ENCODE measurements at regions not wholly inside any gene's neighbourhood (a gene's known extent, or its start where the extent isn't known, plus 50 kb on each side); places are given as distances from the start of the nearest gene placed in this dataset.
"Not testable (repeated sequence)": the region's sequence is repeated elsewhere in the genome, so short reads cannot be mapped to it uniquely, and the experiment has no call there.

- TF ChIP-seq ZNF114 (CRISPR knock-in tag; IDR thresholded peaks at IDR 0.05) (no peak), NANOG (IDR thresholded peaks at IDR 0.05; ENCODE audit: borderline replicate concordance) (no peak), CREB1 (CRISPR knock-in tag; IDR thresholded peaks at IDR 0.05; ENCODE audit: low read depth) (no peak)
Measured at GRCh38 chr14:40955131-40955505, 651.6 kb upstream of the LRFN5 start (continued).

DNA sequence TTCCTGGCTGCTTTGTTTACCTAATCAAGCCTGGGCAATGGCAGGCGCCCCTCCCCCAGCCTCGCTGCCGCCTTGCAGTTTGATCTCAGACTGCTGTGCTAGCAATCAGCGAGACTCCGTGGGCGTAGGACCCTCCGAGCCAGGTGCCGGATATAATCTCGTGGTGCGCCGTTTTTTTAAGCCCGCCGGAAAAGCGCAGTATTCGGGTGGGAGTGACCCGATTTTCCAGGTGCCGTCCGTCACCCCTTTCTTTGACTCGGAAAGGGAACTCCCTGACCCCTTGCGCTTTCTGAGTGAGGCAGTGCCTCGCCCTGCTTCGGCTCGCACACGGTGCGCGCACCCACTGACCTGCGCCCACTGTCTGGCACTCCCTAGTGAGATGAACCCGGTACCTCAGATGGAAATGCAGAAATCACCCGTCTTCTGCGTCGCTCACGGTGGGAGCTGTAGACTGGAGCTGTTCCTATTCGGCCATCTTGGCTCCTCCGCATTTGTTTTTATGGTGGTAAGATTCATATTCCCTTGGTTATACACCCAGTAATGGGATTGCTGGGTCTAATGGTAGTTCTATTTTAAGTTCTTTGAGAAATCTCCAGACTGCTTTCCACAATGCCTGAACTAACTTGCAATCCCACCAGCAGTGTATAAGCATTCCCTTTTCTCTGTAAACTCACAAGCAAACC is 652.1 kb upstream of the LRFN5 start:
- Histone ChIP-seq H3K4me2 (peak overlapping the region; percentile 82), H3K4me3 (peak overlapping the region; percentile 71), H3K79me2 (replicated peaks; ENCODE audit: insufficient read depth) (peaks cover 49% of the 10 kb centered on the region), H2AFZ (peak overlapping the region; percentile 67; the same call in 1 of the 2 replicates), H3K27ac (ENCODE audit: low read depth) (peak overlapping the region; percentile 87; the same call in 1 of the 2 replicates), H3K36me3 (ENCODE audit: insufficient read depth) (0 out of 2 replicates have a peak, but pooled peaks cover 14% of the 10 kb centered on the region)
- H3K9me2 ChIP-seq (ENCODE audit: insufficient read depth); H3K4me1 Mint-ChIP-seq; H3K27me3 Mint-ChIP-seq (ENCODE audit: insufficient read depth, low read depth, poor library complexity); H4K20me1 ChIP-seq (replicated peaks; ENCODE audit: insufficient read depth); H3K27me3 ChIP-seq (ENCODE audit: insufficient read depth); H3F3A ChIP-seq (replicated peaks; ENCODE audit: low read depth); H3K4me1 ChIP-seq (ENCODE audit: insufficient read depth); ATAC-seq: not testable (repeated sequence)
- DNase-seq (ENCODE audit: low spot score) = peak; percentile 8
- Mint-ChIP-seq H3K27ac (peak overlapping the region; percentile 98), H3K36me3 (ENCODE audit: low read depth) (peaks cover 31% of the 10 kb centered on the region), H3K4me3 (peak overlapping the region; percentile 84), H3K9me3 (peaks cover 26% of the 10 kb centered on the region)

- Histone ChIP-seq H2AFZ (no peak overlapping the region), H3K79me2 (replicated peaks; ENCODE audit: insufficient read depth) (no peaks in the 10 kb centered on the region), H3K27me3 (ENCODE audit: insufficient read depth) (no peaks in the 10 kb centered on the region), H3K4me1 (ENCODE audit: insufficient read depth) (no peaks in the 10 kb centered on the region), H3K27ac (ENCODE audit: low read depth) (no peak overlapping the region), H4K20me1 (replicated peaks; ENCODE audit: insufficient read depth) (no peaks in the 10 kb centered on the region), H3K36me3 (ENCODE audit: insufficient read depth) (no peaks in the 10 kb centered on the region), H3K4me2 (no peak overlapping the region), H3F3A (replicated peaks; ENCODE audit: low read depth) (no peaks in the 10 kb centered on the region), H3K9me2 (ENCODE audit: insufficient read depth) (no peaks in the 10 kb centered on the region), H3K4me3 (no peak overlapping the region)
- no peaks in the 10 kb centered on the region for H3K36me3 Mint-ChIP-seq (ENCODE audit: low read depth)
- no peak overlapping the region for H3K27ac Mint-ChIP-seq
- no peak; the same call in 2 of the 3 replicates for ATAC-seq
- H3K9me3 Mint-ChIP-seq = no peaks in the 10 kb centered on the region
- no peak overlapping the region for H3K4me3 Mint-ChIP-seq
- H3K4me1 Mint-ChIP-seq = peaks cover 2% of the 10 kb centered on the region; the same call in 2 of the 3 replicates
- DNase-seq (ENCODE audit: low spot score) = peak; percentile 65
- H3K27me3 Mint-ChIP-seq (ENCODE audit: insufficient read depth, low read depth, poor library complexity) = no peaks in the 10 kb centered on the region
- no peak for TF ChIP-seq CTCF (conservative IDR thresholded peaks at IDR 0.05; ENCODE audit: low read depth in 2 of 2)
- TF ChIP-seq STAT1 (IDR thresholded peaks at IDR 0.05; ENCODE audit: unreplicated experiment) = no peak
- TF ChIP-seq ZNF331 (CRISPR knock-in tag; IDR thresholded peaks at IDR 0.05; ENCODE audit: low read depth) = no peak
- no peak for TF ChIP-seq ZNF462 (CRISPR knock-in tag; IDR thresholded peaks at IDR 0.05)
- no peak for TF ChIP-seq EZH2phosphoT487 (IDR thresholded peaks at IDR 0.05; ENCODE audit: unreplicated experiment)
- no peak for TF ChIP-seq ZNF114 (CRISPR knock-in tag; IDR thresholded peaks at IDR 0.05)
- TF ChIP-seq POLR2AphosphoS5 (IDR thresholded peaks at IDR 0.05; ENCODE audit: low read depth) = no peak
- TF ChIP-seq CREB1 (CRISPR knock-in tag; IDR thresholded peaks at IDR 0.05; ENCODE audit: low read depth) = no peak
- TF ChIP-seq NANOG (IDR thresholded peaks at IDR 0.05; ENCODE audit: borderline replicate concordance) = no peak
- TF ChIP-seq EZH2 (IDR thresholded peaks at IDR 0.05; ENCODE audit: low read depth, unreplicated experiment) = no peak
- no peak for TF ChIP-seq ETS1 (IDR thresholded peaks at IDR 0.05)
Measured at GRCh38 chr14:40944521-40944920, 662.2 kb upstream of the LRFN5 start.

Measured in GM23338 (cell line).